ENCODE measurements at regions not wholly inside any gene's neighbourhood (a gene's known extent, or its start where the extent isn't known, plus 50 kb on each side); places are given as distances from the start of the nearest gene placed in this dataset.

DNA sequence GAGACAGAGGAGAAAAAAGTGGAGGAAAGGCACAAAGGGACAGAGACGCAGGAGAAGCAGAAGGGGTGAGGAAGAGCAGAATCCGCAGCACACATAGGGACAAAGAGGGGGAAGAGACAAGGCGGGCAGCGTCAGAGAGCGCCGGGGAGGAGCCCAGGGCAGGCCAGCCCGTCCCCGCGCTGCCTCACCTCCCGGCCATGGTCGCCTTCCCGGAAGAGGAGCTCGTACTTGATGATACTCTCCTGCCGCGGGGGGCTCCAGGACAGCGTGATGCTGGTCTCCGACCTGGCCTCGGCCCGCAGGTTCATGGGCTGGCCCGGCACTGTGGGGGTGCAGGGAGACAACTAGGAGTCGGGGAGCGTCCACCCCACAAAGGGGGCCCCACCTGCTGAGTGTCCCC is 100.6 kb downstream of the PTPRS start:
- TF ChIP-seq, protein P1, sequence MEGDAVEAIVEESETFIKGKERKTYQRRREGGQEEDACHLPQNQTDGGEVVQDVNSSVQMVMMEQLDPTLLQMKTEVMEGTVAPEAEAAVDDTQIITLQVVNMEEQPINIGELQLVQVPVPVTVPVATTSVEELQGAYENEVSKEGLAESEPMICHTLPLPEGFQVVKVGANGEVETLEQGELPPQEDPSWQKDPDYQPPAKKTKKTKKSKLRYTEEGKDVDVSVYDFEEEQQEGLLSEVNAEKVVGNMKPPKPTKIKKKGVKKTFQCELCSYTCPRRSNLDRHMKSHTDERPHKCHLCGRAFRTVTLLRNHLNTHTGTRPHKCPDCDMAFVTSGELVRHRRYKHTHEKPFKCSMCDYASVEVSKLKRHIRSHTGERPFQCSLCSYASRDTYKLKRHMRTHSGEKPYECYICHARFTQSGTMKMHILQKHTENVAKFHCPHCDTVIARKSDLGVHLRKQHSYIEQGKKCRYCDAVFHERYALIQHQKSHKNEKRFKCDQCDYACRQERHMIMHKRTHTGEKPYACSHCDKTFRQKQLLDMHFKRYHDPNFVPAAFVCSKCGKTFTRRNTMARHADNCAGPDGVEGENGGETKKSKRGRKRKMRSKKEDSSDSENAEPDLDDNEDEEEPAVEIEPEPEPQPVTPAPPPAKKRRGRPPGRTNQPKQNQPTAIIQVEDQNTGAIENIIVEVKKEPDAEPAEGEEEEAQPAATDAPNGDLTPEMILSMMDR (conservative IDR thresholded peaks at IDR 0.05) = no peak
- TF ChIP-seq ZFX (IDR thresholded peaks at IDR 0.05) = no peak

All from C4-2B (cell line).